Heart left ventricle (tissue), 16 donors: ENCODE measurements at regions not wholly inside any gene's neighbourhood (a gene's known extent, or its start where the extent isn't known, plus 50 kb on each side); places are given as distances from the start of the nearest gene placed in this dataset.

Source experiments
- ATAC-seq, 4 donors: fragments of 200-7000 bp; cut with Tn5 transposase; one replicate each; pipeline ENCODE4 v1.9.1; 2020 to 2022; ENCODE audit warnings: moderate library complexity in 4 of 4, mild to moderate bottlenecking in 3 of 4, moderate number of reproducible peaks in 1 of 4
- DNase-seq, 5 donors: peaks; one replicate each; pipeline ENCODE4 v3.0.0-alpha.2; 2020
- H3K27ac ChIP-seq, 12 donors: fragments of 200-600 bp; sonication (generic) in 4 of 12; one replicate each; pipeline versions ENCODE4 v1.5.0 to v1.8.0; 2016 to 2022; ENCODE audit warnings: mild to moderate bottlenecking in 2 of 12
- H3K27me3 ChIP-seq, 9 donors: fragments of 200-600 bp; sonication (generic) in 2 of 9; one replicate each; pipeline versions ENCODE4 v1.5.1 to v1.8.0; 2016 to 2022; ENCODE audit warnings: mild to moderate bottlenecking in 3 of 9
- H3K36me3 ChIP-seq, 9 donors: fragments of 200-600 bp; sonication (generic) in 2 of 9; one replicate each; pipeline versions ENCODE4 v1.5.0 to v1.8.0; 2018 to 2022; ENCODE audit warnings: mild to moderate bottlenecking in 2 of 9
- H3K4me1 ChIP-seq, 12 donors: fragments of 200-600 bp; sonication (generic) in 4 of 12; one replicate each; pipeline versions ENCODE4 v1.5.0 to v1.8.0; 2016 to 2022; ENCODE audit warnings: mild to moderate bottlenecking in 3 of 12
- H3K4me3 ChIP-seq, 12 donors: fragments of 200-600 bp; sonication (generic) in 4 of 12; one replicate each; pipeline versions ENCODE4 v1.5.0 to v1.8.0; 2017 to 2022; ENCODE audit warnings: mild to moderate bottlenecking in 9 of 12, moderate library complexity in 4 of 12
- H3K9me3 ChIP-seq, 12 donors: fragments of 200-600 bp; sonication (generic) in 4 of 12; one replicate each; pipeline versions ENCODE4 v1.5.0 to v1.8.0; 2016 to 2022; ENCODE audit warnings: mild to moderate bottlenecking in 1 of 12
- POLR2A ChIP-seq, 2 donors: fragments of 450-650 bp; IDR thresholded peaks; one replicate each; pipeline ENCODE4 v1.6.1; 2017; ENCODE audit warnings: antibody characterized with exemption in 2 of 2, mild to moderate bottlenecking in 2 of 2, moderate library complexity in 2 of 2
- WGBS, 4 donors: extraction: QIAGEN DNeasy Blood & Tissue Kit in 2 of 4; methylation state at CpG; one replicate each; pipeline versions ENCODE4 v1.1.5 to v1.1.7; 2013 to 2018; 5-methylcytosine and 5-hydroxymethylcytosine counted together
- intact Hi-C, 10 donors: fragments of 100-400 bp; cut with DNase I; formaldehyde crosslinking; loops; one replicate each; pipeline versions ENCODE4 v1.11.1 to v1.14.2; 2022
- TF ChIP-seq, protein P1 (sequence below), 12 donors: fragments of 200-600 bp; sonication (generic) in 4 of 12; IDR thresholded peaks; one replicate each; pipeline versions ENCODE4 v1.5.0 to v1.8.0; 2018 to 2022; ENCODE audit warnings: antibody characterized with exemption in 12 of 12, mild to moderate bottlenecking in 5 of 12
- donor health status: ischemic (EF 13 %, LVEDD 7.1; RV severe dilation, severe dysfunction).
- donor health status: healthy with polysubstance abuse.
- donor health status: DM: no; HTN: yes; CAD: no.
- donor health status: DM: no; HTN: no; CAD: no.
- donor health status: ischemic (EF 25% LVEDD 6.9; RV normal size, moderate dysfunction).
- donor health status: ischemic (EF 25% LVEDD 5.7; RV mildly dilated, moderate dysfunction).
- donor health status: healthy.
- donor health status: DM: yes; HTN: yes; CAD: no.
- donor health status: ischemic (EF 35%, LVEDD 5.7; RV mildly dilated, moderate dysfunction).
- donor health status: nonischemic (EF 11% LVEDD 7.7; RV severe dilation, severe dysfunction).
- donor health status: DM: yes; HTN: yes; CAD: no.
- donor health status: PGD.
- donor health status: ischemic (EF 29% LVEDD 5.4; RV normal size, mild dysfunction).
- donor health status: nonischemic (EF 23%, LVEDD 6.1; RV moderate dilation, normal function).

- DNase-seq (no peak), ATAC-seq (no peak)
- Histone ChIP-seq H3K27me3 (peaks cover 0 to 4% (median 0%) of the 10 kb centered on the region in 9 donors), H3K27ac (no peak overlapping the region), H3K9me3 (no peaks in the 10 kb centered on the region), H3K4me3 (no peak overlapping the region), H3K36me3 (no peaks in the 10 kb centered on the region), H3K4me1 (no peaks in the 10 kb centered on the region)
- WGBS, 4 donors, result 64 to 71% (median 68%) methylated on average over 4 of the region's 4 CpGs
- intact Hi-C loops, result no loop called here
- no peak for TF ChIP-seq POLR2A (IDR thresholded peaks at IDR 0.05)
- TF ChIP-seq, protein P1, sequence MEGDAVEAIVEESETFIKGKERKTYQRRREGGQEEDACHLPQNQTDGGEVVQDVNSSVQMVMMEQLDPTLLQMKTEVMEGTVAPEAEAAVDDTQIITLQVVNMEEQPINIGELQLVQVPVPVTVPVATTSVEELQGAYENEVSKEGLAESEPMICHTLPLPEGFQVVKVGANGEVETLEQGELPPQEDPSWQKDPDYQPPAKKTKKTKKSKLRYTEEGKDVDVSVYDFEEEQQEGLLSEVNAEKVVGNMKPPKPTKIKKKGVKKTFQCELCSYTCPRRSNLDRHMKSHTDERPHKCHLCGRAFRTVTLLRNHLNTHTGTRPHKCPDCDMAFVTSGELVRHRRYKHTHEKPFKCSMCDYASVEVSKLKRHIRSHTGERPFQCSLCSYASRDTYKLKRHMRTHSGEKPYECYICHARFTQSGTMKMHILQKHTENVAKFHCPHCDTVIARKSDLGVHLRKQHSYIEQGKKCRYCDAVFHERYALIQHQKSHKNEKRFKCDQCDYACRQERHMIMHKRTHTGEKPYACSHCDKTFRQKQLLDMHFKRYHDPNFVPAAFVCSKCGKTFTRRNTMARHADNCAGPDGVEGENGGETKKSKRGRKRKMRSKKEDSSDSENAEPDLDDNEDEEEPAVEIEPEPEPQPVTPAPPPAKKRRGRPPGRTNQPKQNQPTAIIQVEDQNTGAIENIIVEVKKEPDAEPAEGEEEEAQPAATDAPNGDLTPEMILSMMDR (IDR thresholded peaks at IDR 0.05), result no peak
These were observed 100.2 kb upstream of the ADAMTS16 start for GRCh38 chr5:5039918-5040317.

DNA sequence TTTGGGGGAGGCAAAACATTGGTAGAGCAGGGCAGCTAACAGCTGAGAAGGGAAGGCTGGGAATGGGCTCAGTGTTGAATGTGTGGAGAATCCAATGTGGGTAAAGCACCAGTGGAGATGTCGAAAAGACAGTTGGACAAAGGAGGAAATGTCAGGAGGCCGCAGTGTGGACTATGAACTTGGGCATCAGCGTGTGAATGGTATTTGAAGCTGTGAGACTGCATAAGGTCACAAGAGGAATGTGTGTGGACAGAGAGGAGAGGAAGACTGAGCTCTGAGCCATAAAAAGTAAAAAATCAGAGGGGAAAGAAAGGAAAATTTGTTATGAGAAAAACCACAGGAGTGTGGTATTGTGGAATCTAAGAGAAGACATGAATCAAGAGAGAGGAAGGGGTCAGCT is 99.4 kb upstream of the ADAMTS16 start:
- no peak for DNase-seq
- Histone ChIP-seq H3K27me3 (peaks cover 0 to 4% (median 0%) of the 10 kb centered on the region in 9 donors), H3K27ac (no peak overlapping the region), H3K4me3 (no peak overlapping the region), H3K4me1 (no peaks in the 10 kb centered on the region), H3K36me3 (no peaks in the 10 kb centered on the region), H3K9me3 (no peaks in the 10 kb centered on the region)
- TF ChIP-seq, protein P1 (IDR thresholded peaks at IDR 0.05), result no peak
- TF ChIP-seq POLR2A (IDR thresholded peaks at IDR 0.05), result no peak
- ATAC-seq, result no peak
- 69 to 84% (median 78%) methylated on average over 3 of the region's 3 CpGs for WGBS, 4 donors
- intact Hi-C loops, result no loop called here

DNA sequence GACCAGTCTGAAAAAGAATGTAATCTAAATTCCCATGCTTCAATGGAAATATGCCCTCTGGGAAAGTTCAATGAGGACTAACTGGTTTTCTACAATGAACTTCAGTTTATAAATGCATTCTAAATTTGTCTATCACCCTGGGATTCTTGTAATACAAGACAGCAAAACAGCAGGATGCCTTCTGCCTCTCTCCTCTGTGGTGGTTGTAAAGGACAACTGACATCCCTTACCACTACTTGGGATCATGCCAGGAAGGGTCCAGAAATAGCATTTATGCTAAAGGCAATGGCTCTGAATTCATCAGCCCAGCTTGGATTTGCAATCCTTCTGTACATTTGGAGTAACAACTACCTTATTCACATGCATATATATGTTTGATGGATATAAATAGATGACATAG is 97.3 kb upstream of the ADAMTS16 start:
- Histone ChIP-seq H3K9me3 (no peaks in the 10 kb centered on the region), H3K27ac (no peak overlapping the region), H3K27me3 (peaks cover 0 to 4% (median 0%) of the 10 kb centered on the region in 9 donors), H3K4me1 (no peaks in the 10 kb centered on the region), H3K36me3 (no peaks in the 10 kb centered on the region), H3K4me3 (no peak overlapping the region)
- ATAC-seq (no peak), DNase-seq (no peak)
- no peak for TF ChIP-seq POLR2A (IDR thresholded peaks at IDR 0.05)
- TF ChIP-seq, protein P1 (IDR thresholded peaks at IDR 0.05), result no peak
- intact Hi-C loops, result no loop called here

GRCh38 chr5:5043346-5043745 is 96.8 kb upstream of the ADAMTS16 start:
- WGBS, 4 donors, result 23 to 45% (median 27%) methylated on average over 2 of the region's 2 CpGs
- Histone ChIP-seq H3K36me3 (no peaks in the 10 kb centered on the region), H3K9me3 (no peaks in the 10 kb centered on the region), H3K4me3 (no peak overlapping the region), H3K27ac (no peak overlapping the region), H3K4me1 (no peaks in the 10 kb centered on the region), H3K27me3 (peaks cover 0 to 4% (median 0%) of the 10 kb centered on the region in 9 donors)
- DNase-seq, result no peak
- no peak for TF ChIP-seq POLR2A (IDR thresholded peaks at IDR 0.05)
- TF ChIP-seq, protein P1 (IDR thresholded peaks at IDR 0.05), result no peak
- no peak for ATAC-seq
- intact Hi-C loops, result no loop called here
